Bronchial epithelial cell (primary cell): ENCODE measurements at regions not wholly inside any gene's neighbourhood (a gene's known extent, or its start where the extent isn't known, plus 50 kb on each side); places are given as distances from the start of the nearest gene placed in this dataset.
"Not testable (repeated sequence)": the region's sequence is repeated elsewhere in the genome, so short reads cannot be mapped to it uniquely, and the experiment has no call there.

Source experiments
- DNase-seq: peaks from one replicate; pipeline ENCODE4 v3.0.0-alpha.2; 2010; ENCODE audit warnings: low read depth
- FAIRE-seq: peaks from 2 replicates; lab custom pipeline; 2011; peaks lifted over from hg19 to GRCh38; lab: Jason Lieb, UNC
- H3K27me3 ChIP-seq: 2 replicates; pipeline ENCODE4 v1.5.1; 2011; ENCODE audit warnings: low read length; ENCODE audit not compliant: control insufficient read depth, insufficient read depth
- H3K36me3 ChIP-seq: 2 replicates; pipeline ENCODE4 v1.5.1; 2011; ENCODE audit warnings: low read length; ENCODE audit not compliant: control insufficient read depth, insufficient read depth
- H3K4me3 ChIP-seq: 2 replicates; pipeline ENCODE4 v1.5.1; 2011; ENCODE audit warnings: mild to moderate bottlenecking, low read depth, low read length, control low read depth
- TF ChIP-seq, protein P1 (sequence below): IDR thresholded peaks from 2 replicates; pipeline ENCODE4 v1.5.1; 2011; ENCODE audit warnings: mild to moderate bottlenecking, moderate library complexity, low read length, control low read depth, inconsistent platforms; ENCODE audit not compliant: insufficient read depth, severe bottlenecking

GRCh38 chr2:105510761-105511528, 112.1 kb upstream of the FHL2 start:
- FAIRE-seq (no peak), DNase-seq (peak; percentile 67)
- TF ChIP-seq, protein P1, sequence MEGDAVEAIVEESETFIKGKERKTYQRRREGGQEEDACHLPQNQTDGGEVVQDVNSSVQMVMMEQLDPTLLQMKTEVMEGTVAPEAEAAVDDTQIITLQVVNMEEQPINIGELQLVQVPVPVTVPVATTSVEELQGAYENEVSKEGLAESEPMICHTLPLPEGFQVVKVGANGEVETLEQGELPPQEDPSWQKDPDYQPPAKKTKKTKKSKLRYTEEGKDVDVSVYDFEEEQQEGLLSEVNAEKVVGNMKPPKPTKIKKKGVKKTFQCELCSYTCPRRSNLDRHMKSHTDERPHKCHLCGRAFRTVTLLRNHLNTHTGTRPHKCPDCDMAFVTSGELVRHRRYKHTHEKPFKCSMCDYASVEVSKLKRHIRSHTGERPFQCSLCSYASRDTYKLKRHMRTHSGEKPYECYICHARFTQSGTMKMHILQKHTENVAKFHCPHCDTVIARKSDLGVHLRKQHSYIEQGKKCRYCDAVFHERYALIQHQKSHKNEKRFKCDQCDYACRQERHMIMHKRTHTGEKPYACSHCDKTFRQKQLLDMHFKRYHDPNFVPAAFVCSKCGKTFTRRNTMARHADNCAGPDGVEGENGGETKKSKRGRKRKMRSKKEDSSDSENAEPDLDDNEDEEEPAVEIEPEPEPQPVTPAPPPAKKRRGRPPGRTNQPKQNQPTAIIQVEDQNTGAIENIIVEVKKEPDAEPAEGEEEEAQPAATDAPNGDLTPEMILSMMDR = no peak

DNA sequence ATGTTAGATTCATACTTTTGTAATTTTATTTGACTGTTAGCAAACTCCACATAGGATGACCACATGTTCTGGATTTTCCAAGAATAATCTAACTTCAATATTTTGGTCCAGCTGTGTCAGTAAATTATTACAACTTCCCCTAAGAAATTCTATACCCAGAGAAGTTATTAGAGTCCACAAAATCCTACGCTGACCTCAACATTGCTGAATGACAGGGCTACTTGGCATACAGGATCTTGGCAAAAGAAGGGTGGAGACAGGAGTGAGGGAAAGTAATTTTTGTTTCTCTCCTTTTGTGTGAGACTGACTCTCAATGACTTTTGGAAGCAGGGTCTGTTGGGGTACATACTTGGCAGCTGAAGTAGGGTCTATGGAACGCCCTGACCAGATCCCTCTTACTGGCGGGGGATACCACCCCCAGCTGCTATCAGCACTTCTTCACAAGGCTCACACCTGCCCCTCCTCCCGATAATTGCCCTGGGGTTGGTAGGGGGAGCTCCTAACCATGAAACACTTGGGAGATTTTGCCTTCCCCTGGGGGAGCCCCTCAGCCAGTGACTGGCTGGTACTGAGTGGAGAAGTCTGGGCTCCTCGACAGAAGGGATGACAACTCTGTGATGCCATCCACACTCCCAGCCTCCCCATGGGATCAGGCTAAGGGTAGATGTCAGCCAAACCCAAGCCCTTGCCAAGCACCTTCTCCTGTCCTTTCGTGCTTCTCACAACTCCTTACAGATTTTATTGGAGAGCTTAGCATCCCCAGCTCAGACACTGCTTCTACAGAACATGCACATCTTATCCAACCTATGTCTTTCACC, 110.6 kb upstream of the FHL2 start:
- Histone ChIP-seq H3K4me3 (no peak overlapping the region), H3K36me3 (no peaks in the 10 kb centered on the region), H3K27me3 (no peaks in the 10 kb centered on the region)
- FAIRE-seq = peak; percentile 23
- TF ChIP-seq, protein P1 = no peak
- no peak for DNase-seq

More at GRCh38 chr2:105510761-105511528, 112.1 kb upstream of the FHL2 start:
- H3K4me3 ChIP-seq = no peak overlapping the region
- H3K27me3 ChIP-seq = no peaks in the 10 kb centered on the region
- no peaks in the 10 kb centered on the region for H3K36me3 ChIP-seq

GRCh38 chr2:105506860-105507259, 108.0 kb upstream of the FHL2 start:
- FAIRE-seq, H3K27me3 ChIP-seq, DNase-seq, H3K4me3 ChIP-seq, H3K36me3 ChIP-seq: not testable (repeated sequence)

- TF ChIP-seq, protein P1 = no peak
- no peak for FAIRE-seq
- H3K36me3 ChIP-seq = no peaks in the 10 kb centered on the region
Observed at GRCh38 chr2:105504459-105504858, 105.6 kb upstream of the FHL2 start.

DNA sequence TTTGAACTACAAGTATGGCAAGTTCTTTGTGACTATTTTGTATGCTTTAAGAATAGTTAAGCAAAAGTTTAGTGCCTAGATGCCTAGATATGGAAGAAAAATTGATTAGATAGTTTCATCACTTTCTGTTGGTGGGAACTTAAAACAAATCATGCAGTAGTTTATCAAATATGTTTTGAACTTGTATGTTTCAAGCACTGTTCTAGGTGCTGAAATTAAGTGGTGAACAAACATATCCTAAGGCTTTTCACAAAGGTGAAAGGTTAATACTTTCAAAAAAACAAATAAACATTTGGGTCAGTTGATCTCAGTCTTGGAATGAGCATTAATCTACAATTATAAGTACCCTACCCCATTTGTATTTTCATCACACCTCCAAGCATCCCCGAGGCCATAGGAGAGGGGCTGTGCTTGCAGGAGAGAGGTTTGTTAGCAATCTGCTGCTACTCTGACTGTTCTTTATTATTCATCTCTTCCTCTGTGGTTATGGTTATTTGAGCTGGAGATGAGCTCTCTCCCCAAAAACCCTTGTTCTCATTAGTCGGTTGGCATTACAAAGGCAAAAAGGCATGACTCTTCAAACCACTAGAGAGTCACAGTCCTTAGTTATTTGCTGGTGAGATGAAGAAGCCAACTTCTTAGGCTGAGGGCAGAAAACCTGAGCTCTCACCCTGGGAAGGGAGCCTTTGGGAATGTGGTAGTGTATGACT, 103.9 kb upstream of the FHL2 start:
- FAIRE-seq (no peak), DNase-seq (no peak)
- H3K36me3 ChIP-seq = no peaks in the 10 kb centered on the region
- no peak overlapping the region for H3K4me3 ChIP-seq
- TF ChIP-seq, protein P1 = no peak
- H3K27me3 ChIP-seq = no peaks in the 10 kb centered on the region

More at GRCh38 chr2:105504459-105504858, 105.6 kb upstream of the FHL2 start:
- DNase-seq = no peak
- H3K4me3 ChIP-seq = no peak overlapping the region
- no peaks in the 10 kb centered on the region for H3K27me3 ChIP-seq

- H3K36me3 ChIP-seq = no peaks in the 10 kb centered on the region
- FAIRE-seq (no peak), DNase-seq (no peak)
- H3K4me3 ChIP-seq = no peak overlapping the region
- TF ChIP-seq, protein P1 = no peak
- no peaks in the 10 kb centered on the region for H3K27me3 ChIP-seq
Observed at GRCh38 chr2:105498281-105498846, 99.5 kb upstream of the FHL2 start.
